Uterus (tissue), 3 donors: ENCODE measurements at regions not wholly inside any gene's neighbourhood (a gene's known extent, or its start where the extent isn't known, plus 50 kb on each side); places are given as distances from the start of the nearest gene placed in this dataset.
A peak's percentile ranks its signal among the peaks of the same experiment; 100 is the strongest.

Experiments used
- DNase-seq, 2 donors: peaks; one replicate each; pipeline ENCODE4 v3.0.0-alpha.2; 2019 to 2020
- H3K27ac ChIP-seq, 2 donors: fragments of 200-600 bp; sonication (generic); 1 replicate in 1 of 2; 2 replicates in 1 of 2; pipeline ENCODE4 v1.5.1; 2016 to 2018
- H3K27me3 ChIP-seq, 2 donors: fragments of 200-600 bp; sonication (generic); one replicate each; pipeline ENCODE4 v1.5.1; 2018 to 2019; ENCODE audit warnings: control low read depth in 1 of 2
- H3K36me3 ChIP-seq, 2 donors: fragments of 200-600 bp; sonication (generic); one replicate each; pipeline ENCODE4 v1.5.1; 2019; ENCODE audit warnings: control low read depth in 1 of 2
- H3K4me1 ChIP-seq, 2 donors: fragments of 200-600 bp; sonication (generic); one replicate each; pipeline ENCODE4 v1.5.1; 2018 to 2019; ENCODE audit warnings: control low read depth in 1 of 2
- H3K4me3 ChIP-seq, 2 donors: fragments of 200-600 bp; sonication (generic); 1 replicate in 1 of 2; 2 replicates in 1 of 2; pipeline ENCODE4 v1.5.1; 2018 to 2019; ENCODE audit warnings: mild to moderate bottlenecking in 1 of 2
- H3K9me3 ChIP-seq, 2 donors: fragments of 200-600 bp; sonication (generic); one replicate each; pipeline ENCODE4 v1.5.1; 2019; ENCODE audit warnings: control low read depth in 1 of 2
- CTCF ChIP-seq, 4 experiments: fragments of 200-600 bp in 2 of 4; fragments of 450-650 bp in 2 of 4; sonication (generic) in 2 of 4; IDR thresholded peaks; one replicate each; pipeline ENCODE4 v1.5.1; 2016 to 2019; ENCODE audit warnings: antibody characterized with exemption in 4 of 4, mild to moderate bottlenecking in 2 of 4, moderate library complexity in 1 of 4
- POLR2A ChIP-seq, 2 donors: fragments of 450-650 bp; IDR thresholded peaks; one replicate each; pipeline ENCODE4 v1.6.1; 2016; ENCODE audit warnings: antibody characterized with exemption in 2 of 2, mild to moderate bottlenecking in 1 of 2, moderate library complexity in 1 of 2
- intact Hi-C: fragments of 100-400 bp; cut with DNase I; formaldehyde crosslinking; loops from one replicate; pipeline ENCODE4 v1.15.1; 2023; ENCODE audit warnings: low total_unique reads
- donor health status: DM: yes; HTN: yes; CAD: no.

- H3K27me3 ChIP-seq = no peaks in the 10 kb centered on the region
- no peaks in the 10 kb centered on the region for H3K9me3 ChIP-seq
- DNase-seq = no peak
- H3K4me1 ChIP-seq = no peaks in the 10 kb centered on the region
- no peak overlapping the region for H3K27ac ChIP-seq
- no peak overlapping the region for H3K4me3 ChIP-seq
- TF ChIP-seq CTCF (IDR thresholded peaks at IDR 0.05) (no peak), POLR2A (IDR thresholded peaks at IDR 0.05) (no peak)
- intact Hi-C loops = no loop called here
- H3K36me3 ChIP-seq = no peaks in the 10 kb centered on the region
These were observed 59.2 kb upstream of the DUSP22 start for GRCh38 chr6:232982-233640.

DNA sequence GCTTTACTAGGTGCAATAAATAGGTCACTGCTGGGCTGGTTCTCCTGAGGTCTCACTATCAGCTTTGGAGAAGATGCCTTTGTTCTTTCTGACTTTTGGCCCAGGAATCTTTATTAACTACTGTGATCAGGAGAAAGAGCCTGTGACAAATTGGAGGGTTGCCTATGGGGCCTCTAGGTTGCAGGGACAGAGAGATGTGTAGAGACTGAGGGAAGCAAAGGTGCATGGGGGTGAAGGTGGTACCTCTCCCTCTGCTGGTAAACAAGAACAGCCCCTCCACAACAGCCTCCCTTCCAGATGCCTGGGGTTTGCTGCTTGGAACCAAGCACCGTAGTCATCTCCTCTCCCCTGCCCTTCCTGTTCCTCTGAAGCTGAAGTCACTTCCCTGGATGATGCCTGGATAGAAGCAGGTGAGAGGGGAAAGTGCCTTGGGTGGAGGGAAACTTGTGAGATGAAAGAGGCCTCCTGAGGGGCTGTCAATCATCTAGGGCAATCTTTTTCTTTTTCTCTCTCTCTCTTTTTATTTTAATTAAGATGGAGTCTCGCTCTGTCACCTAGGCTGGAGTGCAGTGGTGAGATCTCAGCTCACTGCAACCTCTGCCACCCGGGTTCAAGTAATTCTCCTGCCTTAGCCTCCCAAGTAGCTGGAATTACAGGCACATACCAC, 57.4 kb upstream of the DUSP22 start:
- Histone ChIP-seq H3K9me3 (no peaks in the 10 kb centered on the region), H3K27ac (peak overlapping the region in 1 of 2 donors; percentile 85), H3K4me3 (no peak overlapping the region), H3K36me3 (no peaks in the 10 kb centered on the region), H3K27me3 (no peaks in the 10 kb centered on the region), H3K4me1 (no peaks in the 10 kb centered on the region)
- DNase-seq = no peak
- TF ChIP-seq CTCF (IDR thresholded peaks at IDR 0.05) = no peak
- intact Hi-C loops = no loop called here

DNA sequence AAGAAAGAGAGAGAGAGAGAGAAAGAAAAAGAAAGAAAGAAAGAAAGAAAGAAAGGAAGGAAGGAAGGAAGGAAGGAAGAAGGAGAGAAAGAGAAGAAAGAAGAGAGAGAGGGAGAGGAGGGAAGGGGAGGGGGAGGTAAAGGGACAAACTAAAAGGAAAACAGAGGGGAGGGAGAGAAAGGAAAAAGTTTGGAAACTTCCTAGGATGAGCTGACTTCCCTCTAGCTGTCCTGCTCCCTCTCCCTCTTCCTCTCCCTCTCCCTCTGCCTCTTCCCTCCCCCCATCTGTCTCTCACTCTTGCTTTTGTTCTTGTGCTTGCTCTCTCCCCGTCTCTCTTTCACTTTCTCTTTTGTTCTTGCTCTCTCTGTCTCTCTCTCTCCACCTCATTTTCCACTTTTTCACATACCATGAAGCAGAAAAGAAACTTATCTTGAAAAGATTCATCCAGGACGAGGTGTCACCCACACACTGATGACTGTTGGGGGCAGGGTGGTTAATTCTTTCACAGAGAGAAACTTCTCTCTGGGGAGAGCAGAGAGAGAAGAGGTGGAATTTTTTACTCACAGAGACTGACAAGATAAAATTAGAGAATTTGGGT, 56.4 kb upstream of the DUSP22 start:
- no peaks in the 10 kb centered on the region for H3K4me1 ChIP-seq
- intact Hi-C loops = no loop called here
- TF ChIP-seq CTCF (IDR thresholded peaks at IDR 0.05) (no peak), POLR2A (IDR thresholded peaks at IDR 0.05) (no peak)
- no peaks in the 10 kb centered on the region for H3K36me3 ChIP-seq
- no peaks in the 10 kb centered on the region for H3K27me3 ChIP-seq
- H3K27ac ChIP-seq = peak overlapping the region; percentile 85 to 87
- H3K9me3 ChIP-seq = no peaks in the 10 kb centered on the region
- peak in 1 of 2 donors; percentile 37 for DNase-seq
- H3K4me3 ChIP-seq = peak overlapping the region; percentile 26 to 32

DNA sequence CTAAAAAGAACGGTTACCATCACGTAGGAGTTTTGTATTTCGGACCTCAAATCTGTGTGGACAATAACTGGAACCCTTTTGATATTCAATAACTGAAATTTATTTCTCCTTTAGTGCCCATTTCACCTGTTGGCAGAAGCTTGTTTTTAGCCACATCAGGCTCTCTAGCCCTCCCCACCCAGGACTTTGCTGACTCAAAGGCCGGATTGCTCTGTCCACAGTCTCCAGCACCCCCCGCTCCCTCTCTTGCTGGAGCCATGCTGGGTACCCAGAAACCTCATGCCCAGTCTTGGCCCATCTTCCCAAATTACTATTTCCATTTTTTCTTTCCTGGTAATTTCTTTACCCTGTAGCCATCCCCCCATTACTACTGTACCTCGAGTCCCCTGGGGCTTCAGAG, 55.8 kb upstream of the DUSP22 start:
- Histone ChIP-seq H3K27ac (peak overlapping the region; percentile 85 to 87), H3K27me3 (no peaks in the 10 kb centered on the region), H3K36me3 (no peaks in the 10 kb centered on the region), H3K4me3 (peak overlapping the region in 1 of 2 donors; percentile 32), H3K4me1 (no peaks in the 10 kb centered on the region), H3K9me3 (no peaks in the 10 kb centered on the region)
- TF ChIP-seq CTCF (IDR thresholded peaks at IDR 0.05) = no peak
- TF ChIP-seq POLR2A (IDR thresholded peaks at IDR 0.05) = no peak
- intact Hi-C loops = no loop called here
- DNase-seq = no peak

DNA sequence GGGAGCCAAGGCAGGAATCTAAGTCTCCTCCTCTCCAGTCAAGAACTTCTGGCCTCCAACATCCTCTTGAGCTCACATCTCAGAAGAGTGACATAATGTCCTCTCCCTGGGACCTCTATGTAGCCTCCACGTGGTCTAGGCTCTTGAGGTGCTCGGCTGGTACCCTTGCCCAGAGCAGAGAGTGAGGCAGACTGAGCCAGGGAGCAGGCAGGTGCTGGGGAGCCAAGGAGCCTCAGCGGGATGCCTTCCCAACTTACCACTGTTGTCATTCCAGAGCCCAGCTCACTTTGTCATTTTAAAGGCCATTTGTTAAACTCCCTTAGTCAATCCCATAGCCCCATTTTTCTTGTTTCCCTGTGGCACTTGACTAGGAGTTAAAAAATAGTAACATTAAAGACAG, 52.1 kb upstream of the DUSP22 start:
- peaks cover 0 to 5% of the 10 kb centered on the region in 2 donors for H3K9me3 ChIP-seq
- no peaks in the 10 kb centered on the region for H3K4me1 ChIP-seq
- no peaks in the 10 kb centered on the region for H3K36me3 ChIP-seq
- no peak for DNase-seq
- no peaks in the 10 kb centered on the region for H3K27me3 ChIP-seq
- H3K27ac ChIP-seq = no peak overlapping the region
- TF ChIP-seq CTCF (IDR thresholded peaks at IDR 0.05) (no peak), POLR2A (IDR thresholded peaks at IDR 0.05) (no peak)
- H3K4me3 ChIP-seq = no peak overlapping the region
- intact Hi-C loops = no loop called here
